ENCODE measurements at regions not wholly inside any gene's neighbourhood (a gene's known extent, or its start where the extent isn't known, plus 50 kb on each side); places are given as distances from the start of the nearest gene placed in this dataset.

GRCh38 chr22:47645923-47646322, 883.5 kb downstream of the TBC1D22A start:
- DNase-seq (ENCODE audit: low read depth, low spot score) (no peak), ATAC-seq (no peak)
- Histone ChIP-seq H3K4me1 (ENCODE audit: control insufficient read depth in 1 of 2, insufficient read depth in 2 of 2, low read length in 2 of 2) (no peaks in the 10 kb centered on the region), H3K4me3 (replicated peaks in 1 of 2; ENCODE audit: low read depth in 1 of 2, low read length in 2 of 2) (no peak overlapping the region), H3K9ac (ENCODE audit: low read length) (no peak overlapping the region), H3K4me2 (ENCODE audit: low read length) (no peak overlapping the region), H2AFZ (ENCODE audit: low read depth, low read length, poor library complexity, severe bottlenecking) (no peak overlapping the region), H3K79me2 (ENCODE audit: insufficient read depth, low read length) (no peaks in the 10 kb centered on the region), H3K9me3 (ENCODE audit: control insufficient read depth in 1 of 2, insufficient read depth in 1 of 2, low read depth in 1 of 2, low read length in 2 of 2) (peaks cover 0 to 5% of the 10 kb centered on the region in 2 experiments; a peak in 1 of 4 replicates), H3K27me3 (ENCODE audit: insufficient read depth, low read length) (no peaks in the 10 kb centered on the region), H3K27ac (ENCODE audit: low read depth, low read length) (no peak overlapping the region), H3K36me3 (ENCODE audit: control insufficient read depth in 1 of 2, insufficient read depth in 2 of 2, low read length in 2 of 2) (peaks cover 0 to 3% of the 10 kb centered on the region in 2 experiments; a peak in 1 of 4 replicates), H3K9me2 (ENCODE audit: insufficient read depth) (no peaks in the 10 kb centered on the region), H4K20me1 (ENCODE audit: insufficient read depth) (no peaks in the 10 kb centered on the region)
- intact Hi-C loops (cut with micrococcal nuclease), result no loop called here
- no TSS peak for BruUV-seq (replicated peaks)
- ChIA-PET RAD21 (ENCODE audit: low non-redundant PET in 1 of 2, low total read pairs in 2 of 2, uncharacterized antibody in 2 of 2, unreplicated experiment in 2 of 2) (no interaction called here), CTCF (no interaction called here), POLR2A (no interaction called here)
- no peak for TF ChIP-seq POLR2AphosphoS5 (IDR thresholded peaks at IDR 0.05; ENCODE audit: low read depth, low read length)
- TF ChIP-seq JUND (IDR thresholded peaks at IDR 0.05), result no peak
- no peak for TF ChIP-seq ZNF274 (IDR thresholded peaks at IDR 0.05; ENCODE audit: low read depth, low read length)
- no peak for TF ChIP-seq POLR2A (IDR thresholded peaks at IDR 0.05; ENCODE audit: borderline replicate concordance, extremely low read depth, insufficient read depth, insufficient read length)
- TF ChIP-seq CBX3 (IDR thresholded peaks at IDR 0.05; ENCODE audit: low read depth), result no peak
- TF ChIP-seq MAX (IDR thresholded peaks at IDR 0.05), result no peak
- no peak for TF ChIP-seq EGR1 (IDR thresholded peaks at IDR 0.05; ENCODE audit: low read depth)

- CTCF ChIA-PET, result no interaction called here
- Histone ChIP-seq H3K27me3 (ENCODE audit: insufficient read depth, low read length) (no peaks in the 10 kb centered on the region), H3K9me3 (ENCODE audit: control insufficient read depth in 1 of 2, insufficient read depth in 1 of 2, low read depth in 1 of 2, low read length in 2 of 2) (peaks cover 0 to 5% of the 10 kb centered on the region in 2 experiments; a peak in 1 of 4 replicates), H3K36me3 (ENCODE audit: control insufficient read depth in 1 of 2, insufficient read depth in 2 of 2, low read length in 2 of 2) (peaks cover 0 to 3% of the 10 kb centered on the region in 2 experiments; a peak in 1 of 4 replicates), H2AFZ (ENCODE audit: low read depth, low read length, poor library complexity, severe bottlenecking) (no peak overlapping the region), H3K9ac (ENCODE audit: low read length) (no peak overlapping the region), H4K20me1 (ENCODE audit: insufficient read depth) (no peaks in the 10 kb centered on the region), H3K4me2 (ENCODE audit: low read length) (no peak overlapping the region), H3K9me2 (ENCODE audit: insufficient read depth) (no peaks in the 10 kb centered on the region), H3K4me3 (replicated peaks in 1 of 2; ENCODE audit: low read depth in 1 of 2, low read length in 2 of 2) (no peak overlapping the region), H3K4me1 (ENCODE audit: control insufficient read depth in 1 of 2, insufficient read depth in 2 of 2, low read length in 2 of 2) (no peaks in the 10 kb centered on the region), H3K27ac (ENCODE audit: low read depth, low read length) (no peak overlapping the region), H3K79me2 (ENCODE audit: insufficient read depth, low read length) (no peaks in the 10 kb centered on the region)
- TF ChIP-seq CBX3 (IDR thresholded peaks at IDR 0.05; ENCODE audit: low read depth) (no peak), EZH2 (IDR thresholded peaks at IDR 0.05) (no peak), SP1 (IDR thresholded peaks at IDR 0.05; ENCODE audit: low read depth) (no peak), ZFX (IDR thresholded peaks at IDR 0.05) (no peak), ZNF274 (IDR thresholded peaks at IDR 0.05; ENCODE audit: low read depth, low read length) (no peak), EGR1 (IDR thresholded peaks at IDR 0.05; ENCODE audit: low read depth) (no peak), POLR2A (IDR thresholded peaks at IDR 0.05; ENCODE audit: borderline replicate concordance, extremely low read depth, insufficient read depth, insufficient read length) (no peak), FOSL1 (IDR thresholded peaks at IDR 0.05; ENCODE audit: low read depth) (no peak), SRF (IDR thresholded peaks at IDR 0.05; ENCODE audit: low read depth) (no peak), POLR2AphosphoS5 (IDR thresholded peaks at IDR 0.05; ENCODE audit: low read depth, low read length) (no peak), REST (IDR thresholded peaks at IDR 0.05; ENCODE audit: low read depth) (no peak), SIN3A (IDR thresholded peaks at IDR 0.05; ENCODE audit: low read depth) (no peak)
- TF ChIP-seq, protein P1, sequence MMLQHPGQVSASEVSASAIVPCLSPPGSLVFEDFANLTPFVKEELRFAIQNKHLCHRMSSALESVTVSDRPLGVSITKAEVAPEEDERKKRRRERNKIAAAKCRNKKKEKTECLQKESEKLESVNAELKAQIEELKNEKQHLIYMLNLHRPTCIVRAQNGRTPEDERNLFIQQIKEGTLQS (IDR thresholded peaks at IDR 0.05), result no peak
- intact Hi-C loops (cut with micrococcal nuclease), result no loop called here
- RAD21 ChIA-PET (ENCODE audit: low non-redundant PET in 1 of 2, low total read pairs in 2 of 2, uncharacterized antibody in 2 of 2, unreplicated experiment in 2 of 2), result no interaction called here
- BruUV-seq (replicated peaks), result no TSS peak
- no peak for DNase-seq (ENCODE audit: low read depth, low spot score)
- no peak for ATAC-seq
- POLR2A ChIA-PET, result no interaction called here
Measured at GRCh38 chr22:47645450-47645914, 883.0 kb downstream of the TBC1D22A start.
